H1 (cell line): ENCODE measurements at regions not wholly inside any gene's neighbourhood (a gene's known extent, or its start where the extent isn't known, plus 50 kb on each side); places are given as distances from the start of the nearest gene placed in this dataset.

Source experiments
- CTCF ChIA-PET: fragments of 300-600 bp; sonication (Branson Sonifier 250); formaldehyde crosslinking; loops from one replicate; lab custom pipeline; 2021; ENCODE audit not compliant: partially characterized antibody; lab: Charles Lee
- POLR2A ChIA-PET: fragments of 300-600 bp; sonication (Branson Sonifier 250); formaldehyde crosslinking; loops from one replicate; lab custom pipeline; 2021; ENCODE audit warnings: inconsistent platforms; ENCODE audit not compliant: partially characterized antibody; lab: Charles Lee
- DNase-seq, 2 experiments: peaks; one replicate each; pipeline versions ENCODE4 v3.0.0 to v3.0.0-alpha.2; 2010 to 2022; ENCODE audit warnings: low spot score in 2 of 2, low read depth in 1 of 2, mixed read lengths in 1 of 2
- FAIRE-seq: peaks from 2 replicates; lab custom pipeline; 2011; peaks lifted over from hg19 to GRCh38; lab: Jason Lieb, UNC
- H2AFZ ChIP-seq: 2 replicates; pipeline ENCODE4 v1.8.1; 2012; ENCODE audit warnings: low read length, inconsistent platforms
- H2AK5ac ChIP-seq: 2 replicates; pipeline ENCODE4 v1.6.1; 2013; ENCODE audit warnings: low read depth, low read length
- H2BK120ac ChIP-seq: replicated peaks from 2 replicates; pipeline ENCODE3; 2013; ENCODE audit warnings: low read depth, low read length, inconsistent platforms
- H2BK12ac ChIP-seq: 2 replicates; pipeline ENCODE4 v1.6.1; 2013; ENCODE audit warnings: low read depth, low read length
- H2BK15ac ChIP-seq: 2 replicates; pipeline ENCODE4 v1.6.1; 2013; ENCODE audit warnings: low read length
- H2BK20ac ChIP-seq: 2 replicates; pipeline ENCODE4 v1.6.1; 2013; ENCODE audit warnings: low read length
- H2BK5ac ChIP-seq: 2 replicates; pipeline ENCODE4 v1.6.1; 2013; ENCODE audit warnings: low read depth, low read length
- H3K14ac ChIP-seq: 2 replicates; pipeline ENCODE4 v1.6.1; 2013; ENCODE audit warnings: inconsistent platforms; ENCODE audit not compliant: insufficient read length
- H3K18ac ChIP-seq: 2 replicates; pipeline ENCODE4 v1.6.1; 2013; ENCODE audit warnings: low read length; ENCODE audit errors: extremely low read depth
- H3K23ac ChIP-seq: 2 replicates; pipeline ENCODE4 v1.6.1; 2013; ENCODE audit warnings: inconsistent platforms; ENCODE audit not compliant: insufficient read length
- H3K23me2 ChIP-seq: 2 replicates; pipeline ENCODE4 v1.6.1; 2013; ENCODE audit warnings: low read depth, low read length
- H3K27ac ChIP-seq: 2 replicates; pipeline ENCODE4 v1.6.1; 2011; ENCODE audit warnings: low read depth, low read length, inconsistent platforms
- H3K27me3 ChIP-seq, 4 experiments: replicated peaks in 1 of 4; 1 replicate in 1 of 4; 2 replicates in 3 of 4; pipeline versions ENCODE4 v1.6.1 to v1.8.1; 2011 to 2013; ENCODE audit warnings: low read length in 3 of 4, mild to moderate bottlenecking in 3 of 4, inconsistent platforms in 2 of 4, mixed read lengths in 2 of 4, moderate library complexity in 1 of 4; ENCODE audit not compliant: control insufficient read depth in 3 of 4, insufficient read depth in 3 of 4; ENCODE audit errors: extremely low read depth in 1 of 4
- H3K36me3 ChIP-seq, 4 experiments: 2 replicates each; pipeline versions ENCODE4 v1.6.1 to v1.8.1; 2011 to 2013; ENCODE audit warnings: mild to moderate bottlenecking in 4 of 4, low read length in 3 of 4, moderate library complexity in 2 of 4, control low read depth in 1 of 4, inconsistent platforms in 1 of 4; ENCODE audit not compliant: insufficient read depth in 4 of 4, control insufficient read depth in 2 of 4
- H3K4ac ChIP-seq: replicated peaks from 2 replicates; pipeline ENCODE3; 2013; ENCODE audit warnings: low read length, low read depth, mixed read lengths, inconsistent platforms; ENCODE audit not compliant: insufficient read length
- H3K4me1 ChIP-seq, 4 experiments: replicated peaks in 1 of 4; 1 replicate in 1 of 4; 2 replicates in 3 of 4; pipeline versions ENCODE4 v1.6.1 to v1.8.1; 2011 to 2013; ENCODE audit warnings: low read length in 3 of 4, inconsistent platforms in 2 of 4, mixed read lengths in 1 of 4; ENCODE audit not compliant: insufficient read depth in 4 of 4, control insufficient read depth in 3 of 4
- H3K4me2 ChIP-seq, 2 experiments: 2 replicates each; pipeline versions ENCODE4 v1.6.1 to v1.8.1; 2011 to 2013; ENCODE audit warnings: low read depth in 2 of 2, low read length in 2 of 2, control low read depth in 1 of 2, inconsistent platforms in 1 of 2, mild to moderate bottlenecking in 1 of 2; ENCODE audit not compliant: insufficient read depth in 1 of 2
- H3K4me3 ChIP-seq, 4 experiments: fragments of 200-600, 300-600 bp in 1 of 4; sonication (generic), shearing (Covaris generic), sonication (Bioruptor Twin) in 1 of 4; 2 replicates each; pipeline versions ENCODE4 v1.5.1 to v1.8.1; 2011 to 2016; ENCODE audit warnings: low read length in 4 of 4, low read depth in 3 of 4, control low read depth in 2 of 4, inconsistent platforms in 2 of 4, mild to moderate bottlenecking in 2 of 4, mixed read lengths in 1 of 4, moderate library complexity in 1 of 4; ENCODE audit not compliant: insufficient read depth in 2 of 4; ENCODE audit errors: extremely low read depth in 1 of 4
- H3K56ac ChIP-seq: replicated peaks from 2 replicates; pipeline ENCODE3; 2013; ENCODE audit warnings: low read depth, mild to moderate bottlenecking, mixed read lengths, low read length, inconsistent platforms; ENCODE audit not compliant: insufficient read length
- H3K79me1 ChIP-seq: 2 replicates; pipeline ENCODE4 v1.6.1; 2013; ENCODE audit warnings: low read depth, low read length, control low read depth
- H3K79me2 ChIP-seq, 2 experiments: 2 replicates each; pipeline versions ENCODE4 v1.6.1 to v1.8.1; 2012 to 2013; ENCODE audit warnings: low read length in 2 of 2, mild to moderate bottlenecking in 2 of 2, inconsistent platforms in 1 of 2; ENCODE audit not compliant: insufficient read depth in 2 of 2, control insufficient read depth in 1 of 2
- H3K9ac ChIP-seq, 4 experiments: replicated peaks in 1 of 4; 1 replicate in 1 of 4; 2 replicates in 3 of 4; pipeline versions ENCODE4 v1.6.1 to v1.8.1; 2011 to 2013; ENCODE audit warnings: low read depth in 3 of 4, low read length in 3 of 4, control low read depth in 2 of 4, mild to moderate bottlenecking in 2 of 4, moderate library complexity in 2 of 4, inconsistent platforms in 1 of 4; ENCODE audit errors: extremely low read depth in 1 of 4
- H3K9me3 ChIP-seq, 2 experiments: 2 replicates each; pipeline versions ENCODE4 v1.6.1 to v1.8.1; 2012 to 2013; ENCODE audit warnings: mild to moderate bottlenecking in 2 of 2, moderate library complexity in 2 of 2, control low read depth in 1 of 2, inconsistent platforms in 1 of 2, low read depth in 1 of 2, low read length in 1 of 2, mixed read lengths in 1 of 2; ENCODE audit not compliant: insufficient read depth in 2 of 2
- H4K20me1 ChIP-seq, 2 experiments: replicated peaks in 1 of 2; 2 replicates each; pipeline versions ENCODE3 to v1.8.1; 2011 to 2013; ENCODE audit warnings: inconsistent platforms in 2 of 2, low read length in 2 of 2, mild to moderate bottlenecking in 1 of 2; ENCODE audit not compliant: insufficient read depth in 2 of 2, control insufficient read depth in 1 of 2
- H4K5ac ChIP-seq: 2 replicates; pipeline ENCODE4 v1.6.1; 2013; ENCODE audit warnings: low read length, low read depth, mixed read lengths, inconsistent platforms; ENCODE audit not compliant: insufficient read length
- H4K8ac ChIP-seq: 2 replicates; pipeline ENCODE4 v1.8.0; 2013; ENCODE audit warnings: mild to moderate bottlenecking, moderate library complexity, low read length, inconsistent platforms; ENCODE audit not compliant: insufficient read depth; ENCODE audit errors: extremely low read depth
- H4K91ac ChIP-seq: replicated peaks from 2 replicates; pipeline ENCODE3; 2013; ENCODE audit warnings: low read length, mixed read lengths, inconsistent platforms; ENCODE audit not compliant: insufficient read length
- CEBPB ChIP-seq: IDR thresholded peaks from 2 replicates; pipeline ENCODE4 v1.6.1; 2012; ENCODE audit warnings: low read depth, low read length
- CHD1 ChIP-seq: IDR thresholded peaks from 2 replicates; pipeline ENCODE4 v1.6.1; 2012; ENCODE audit warnings: low read depth, low read length, improper control_type of control experiment
- CTBP2 ChIP-seq: IDR thresholded peaks from 2 replicates; pipeline ENCODE4 v1.7.0; 2011; ENCODE audit warnings: borderline replicate concordance, mild to moderate bottlenecking, moderate library complexity, mixed read lengths, low read length; ENCODE audit not compliant: insufficient read depth, insufficient read length
- HDAC2 ChIP-seq, 2 experiments: fragments of 300-600 bp in 1 of 2; sonication (generic) in 1 of 2; IDR thresholded peaks; 2 replicates each; pipeline ENCODE4 v1.6.1; 2011 to 2012; ENCODE audit warnings: low read depth in 2 of 2, low read length in 2 of 2, mild to moderate bottlenecking in 2 of 2, moderate library complexity in 2 of 2, borderline replicate concordance in 1 of 2, inconsistent platforms in 1 of 2
- HDAC6 ChIP-seq: IDR thresholded peaks from one replicate; pipeline ENCODE4 v1.7.1; 2012; ENCODE audit warnings: low read depth, mild to moderate bottlenecking, inconsistent platforms, low read length, moderate library complexity
- KDM5A ChIP-seq: fragments of 200-600 bp; IDR thresholded peaks from 2 replicates; pipeline ENCODE4 v1.7.1; 2012; ENCODE audit warnings: mild to moderate bottlenecking, low read length, inconsistent platforms, mixed read lengths
- NANOG ChIP-seq: IDR thresholded peaks from 2 replicates; pipeline ENCODE4 v1.6.1; 2011; ENCODE audit warnings: low read length, low read depth, mild to moderate bottlenecking, inconsistent platforms; ENCODE audit not compliant: insufficient read depth, poor library complexity, severe bottlenecking
- RXRA ChIP-seq: IDR thresholded peaks from 2 replicates; pipeline ENCODE4 v1.6.1; 2011; ENCODE audit warnings: low read depth, mild to moderate bottlenecking, low read length, moderate library complexity; ENCODE audit not compliant: insufficient read depth
- SRF ChIP-seq: IDR thresholded peaks from 2 replicates; pipeline ENCODE4 v1.6.1; 2011; ENCODE audit warnings: mild to moderate bottlenecking, low read depth, low read length, moderate library complexity
- SUZ12 ChIP-seq: fragments of 200-600 bp; sonication (generic); IDR thresholded peaks from 2 replicates; pipeline ENCODE4 v1.6.1; 2012; ENCODE audit warnings: mild to moderate bottlenecking, inconsistent platforms, low read length, moderate library complexity, mixed read lengths
- YY1 ChIP-seq: IDR thresholded peaks from 2 replicates; pipeline ENCODE4 v1.6.1; 2011; ENCODE audit warnings: low read depth, mild to moderate bottlenecking, low read length
- ZNF274 ChIP-seq: IDR thresholded peaks from 2 replicates; pipeline ENCODE4 v1.7.0; 2012; ENCODE audit warnings: low read length, borderline replicate concordance; ENCODE audit errors: extremely low read depth
- WGBS, 2 experiments: shearing (Covaris generic) in 1 of 2; methylation state at CpG; one replicate each; pipeline versions ENCODE4 v1.1.6 to v1.1.7; 2013 to 2015; ENCODE audit warnings: low lambda C conversion rate in 2 of 2, mixed read lengths in 2 of 2, inconsistent platforms in 1 of 2, low coverage in 1 of 2, missing lambda C conversion rate in 1 of 2; ENCODE audit not compliant: insufficient replicate concordance in 2 of 2, insufficient coverage in 1 of 2, insufficient read length in 1 of 2; ENCODE audit errors: extremely low coverage in 1 of 2, missing lambda C conversion rate in 1 of 2; 5-methylcytosine and 5-hydroxymethylcytosine counted together
- TF ChIP-seq, protein P1 (sequence below): IDR thresholded peaks from 2 replicates; pipeline ENCODE4 v1.6.1; 2011; ENCODE audit warnings: low read depth, mild to moderate bottlenecking, low read length; ENCODE audit not compliant: insufficient read depth
- TF ChIP-seq, protein P2 (sequence below): IDR thresholded peaks from 2 replicates; pipeline ENCODE4 v1.6.1; 2012; ENCODE audit warnings: inconsistent platforms

GRCh38 chr4:74632634-74633033 is 161.7 kb downstream of the BTC start:
- Histone ChIP-seq H4K20me1 (no peaks in the 10 kb centered on the region), H3K27ac (no peak overlapping the region), H2AK5ac (no peak overlapping the region), H3K56ac (no peak overlapping the region), H4K5ac (no peak overlapping the region), H3K27me3 (no peaks in the 10 kb centered on the region), H2BK12ac (no peak overlapping the region), H2BK5ac (no peak overlapping the region), H3K4me1 (no peaks in the 10 kb centered on the region), H3K79me2 (no peaks in the 10 kb centered on the region), H2BK20ac (no peak overlapping the region), H3K18ac (no peak overlapping the region), H2BK120ac (no peak overlapping the region), H3K9me3 (no peaks in the 10 kb centered on the region), H3K4me2 (no peak overlapping the region), H4K8ac (no peak overlapping the region), H3K79me1 (no peaks in the 10 kb centered on the region), H2AFZ (no peak overlapping the region), H3K23ac (no peak overlapping the region), H3K9ac (no peak overlapping the region), H3K36me3 (no peaks in the 10 kb centered on the region), H3K4me3 (no peak overlapping the region), H2BK15ac (no peak overlapping the region), H3K23me2 (no peaks in the 10 kb centered on the region), H3K4ac (no peak overlapping the region), H4K91ac (no peak overlapping the region), H3K14ac (no peak overlapping the region)
- FAIRE-seq, result no peak
- no peak for DNase-seq
- CTCF ChIA-PET, result interaction anchor here (1.9 kb wide), 1 partner anchor 10 kb away, joined by 14 read pairs; no protein-coding TSS in a partner anchor
- POLR2A ChIA-PET, result no interaction called here
- 87% methylated on average over 3 of the region's 3 CpGs; no CpG with 5 or more reads in 1 of the 2 experiments for WGBS, 2 experiments
- TF ChIP-seq SUZ12 (no peak), HDAC2 (IDR thresholded peaks at IDR 0.05; ENCODE audit: borderline replicate concordance in 1 of 2, low read depth in 2 of 2, low read length in 2 of 2) (no peak), HDAC6 (no peak), SRF (no peak), YY1 (no peak), CTBP2 (no peak), CEBPB (no peak), ZNF274 (no peak), KDM5A (no peak), NANOG (no peak), RXRA (no peak), CHD1 (no peak)
- TF ChIP-seq, protein P1, sequence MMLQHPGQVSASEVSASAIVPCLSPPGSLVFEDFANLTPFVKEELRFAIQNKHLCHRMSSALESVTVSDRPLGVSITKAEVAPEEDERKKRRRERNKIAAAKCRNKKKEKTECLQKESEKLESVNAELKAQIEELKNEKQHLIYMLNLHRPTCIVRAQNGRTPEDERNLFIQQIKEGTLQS, result no peak
- TF ChIP-seq, protein P2, sequence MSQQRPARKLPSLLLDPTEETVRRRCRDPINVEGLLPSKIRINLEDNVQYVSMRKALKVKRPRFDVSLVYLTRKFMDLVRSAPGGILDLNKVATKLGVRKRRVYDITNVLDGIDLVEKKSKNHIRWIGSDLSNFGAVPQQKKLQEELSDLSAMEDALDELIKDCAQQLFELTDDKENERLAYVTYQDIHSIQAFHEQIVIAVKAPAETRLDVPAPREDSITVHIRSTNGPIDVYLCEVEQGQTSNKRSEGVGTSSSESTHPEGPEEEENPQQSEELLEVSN, result no peak
